SK-N-SH (cell line): ENCODE measurements at regions not wholly inside any gene's neighbourhood (a gene's known extent, or its start where the extent isn't known, plus 50 kb on each side); places are given as distances from the start of the nearest gene placed in this dataset.

Experiments
- CTCF ChIP-seq: fragments of 200-600 bp; sonication (generic); IDR thresholded peaks from 2 replicates; pipeline ENCODE4 v1.6.1; 2017; ENCODE audit warnings: antibody characterized with exemption, mild to moderate bottlenecking, moderate library complexity
- EP300 ChIP-seq, 2 experiments: IDR thresholded peaks; 2 replicates each; pipeline versions ENCODE4 v1.4.0 to v1.6.1; 2012; ENCODE audit warnings: borderline replicate concordance in 1 of 2, low read depth in 1 of 2, low read length in 1 of 2
- GABPA ChIP-seq: IDR thresholded peaks from 2 replicates; pipeline ENCODE4 v1.4.0; 2012; ENCODE audit warnings: low read depth, mild to moderate bottlenecking
- POLR2AphosphoS5 ChIP-seq: IDR thresholded peaks from 2 replicates; pipeline ENCODE4 v1.6.1; 2012; ENCODE audit warnings: low read depth, low read length
- REST ChIP-seq: IDR thresholded peaks from 2 replicates; pipeline ENCODE4 v1.6.1; 2012; ENCODE audit warnings: mild to moderate bottlenecking, low read depth, low read length, moderate library complexity
- RFX5 ChIP-seq: IDR thresholded peaks from 2 replicates; pipeline ENCODE4 v1.6.1; 2012; ENCODE audit warnings: mild to moderate bottlenecking, improper control_type of control experiment, low read length
- SIN3A ChIP-seq: IDR thresholded peaks from 2 replicates; pipeline ENCODE4 v1.6.1; 2012; ENCODE audit warnings: low read depth, mild to moderate bottlenecking, low read length, moderate library complexity, borderline replicate concordance
- TAF1 ChIP-seq: IDR thresholded peaks from 2 replicates; pipeline ENCODE4 v1.6.1; 2012; ENCODE audit warnings: low read depth, mild to moderate bottlenecking, low read length, moderate library complexity, borderline replicate concordance
- USF2 ChIP-seq: fragments of 150-350 bp; IDR thresholded peaks from 2 replicates; pipeline ENCODE4 v1.6.1; 2017; ENCODE audit warnings: antibody characterized with exemption, low read length, low read depth, borderline replicate concordance

GRCh38 chrX:124646403-124646802 is 300.0 kb downstream of the SH2D1A start:
- TF ChIP-seq EP300 (IDR thresholded peaks at IDR 0.05; ENCODE audit: borderline replicate concordance in 1 of 2, low read depth in 1 of 2, low read length in 1 of 2): no peak
- TF ChIP-seq POLR2AphosphoS5: no peak
- TF ChIP-seq CTCF: no peak
- TF ChIP-seq USF2: no peak
- TF ChIP-seq RFX5: no peak
- TF ChIP-seq GABPA: no peak
- no peak for TF ChIP-seq REST
- TF ChIP-seq TAF1: no peak
- no peak for TF ChIP-seq SIN3A
